Testis (tissue), 2 donors: ENCODE measurements at regions not wholly inside any gene's neighbourhood (a gene's known extent, or its start where the extent isn't known, plus 50 kb on each side); places are given as distances from the start of the nearest gene placed in this dataset.

Experiments used
- DNase-seq: peaks from one replicate; pipeline ENCODE4 v3.0.0-alpha.2; 2019
- H3K27ac ChIP-seq, 2 donors: fragments of 200-600 bp; sonication (generic); one replicate each; pipeline ENCODE4 v1.5.1; 2019
- H3K27me3 ChIP-seq: fragments of 200-600 bp; sonication (generic); one replicate; pipeline ENCODE4 v1.5.1; 2019
- H3K36me3 ChIP-seq: fragments of 200-600 bp; sonication (generic); one replicate; pipeline ENCODE4 v1.5.1; 2017; ENCODE audit warnings: low read depth; ENCODE audit errors: missing control alignments
- H3K4me1 ChIP-seq: fragments of 200-600 bp; sonication (generic); one replicate; pipeline ENCODE4 v1.5.1; 2019
- H3K4me3 ChIP-seq, 2 donors: fragments of 200-600 bp; sonication (generic); one replicate each; pipeline ENCODE4 v1.5.1; 2017 to 2019
- H3K9me3 ChIP-seq: fragments of 200-600 bp; sonication (generic); one replicate; pipeline ENCODE4 v1.5.1; 2017
- POLR2A ChIP-seq: fragments of 450-650 bp; IDR thresholded peaks from one replicate; pipeline ENCODE4 v1.6.1; 2017; ENCODE audit warnings: antibody characterized with exemption, mild to moderate bottlenecking, moderate library complexity
- WGBS, 2 donors: methylation state at CpG; one replicate each; pipeline ENCODE4 v1.1.5; 2018; 5-methylcytosine and 5-hydroxymethylcytosine counted together
- intact Hi-C: fragments of 100-400 bp; cut with DNase I; formaldehyde crosslinking; loops from one replicate; pipeline ENCODE4 v1.15.1; 2023; ENCODE audit warnings: low total_unique reads
- TF ChIP-seq, protein P1 (sequence below), 3 experiments: fragments of 450-650 bp in 2 of 3; fragments of 200-600 bp in 1 of 3; sonication (generic) in 1 of 3; IDR thresholded peaks; one replicate each; pipeline ENCODE4 v1.5.1; 2016 to 2019; ENCODE audit warnings: antibody characterized with exemption in 3 of 3, mild to moderate bottlenecking in 2 of 3, moderate library complexity in 1 of 3

DNA sequence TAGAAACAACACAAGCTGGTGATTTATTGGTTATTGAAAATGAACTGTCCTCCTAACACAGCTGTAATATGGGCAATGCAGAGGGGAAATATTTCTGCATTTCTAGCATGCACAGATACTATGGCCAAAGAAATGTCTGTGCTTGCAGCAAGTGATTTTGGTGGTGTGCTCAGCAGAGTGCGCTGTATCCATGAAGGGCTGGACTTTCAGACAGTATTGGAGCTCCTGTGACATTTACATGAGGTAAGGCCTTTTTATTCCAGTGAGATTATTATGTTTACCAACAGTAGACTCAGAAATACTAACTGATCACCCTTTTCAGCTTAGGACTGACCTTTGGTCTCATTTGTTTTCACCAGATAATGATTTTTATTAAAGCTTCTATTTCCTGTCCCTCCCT, 1302.6 kb upstream of the EPHA6 start:
- DNase-seq, result no peak
- Histone ChIP-seq H3K4me1 (no peaks in the 10 kb centered on the region), H3K4me3 (no peak overlapping the region), H3K27me3 (no peaks in the 10 kb centered on the region), H3K9me3 (no peaks in the 10 kb centered on the region), H3K27ac (no peak overlapping the region), H3K36me3 (no peaks in the 10 kb centered on the region)
- WGBS, 2 donors, result 100% methylated on average over 1 of the region's 1 CpG
- no peak for TF ChIP-seq POLR2A
- TF ChIP-seq, protein P1, sequence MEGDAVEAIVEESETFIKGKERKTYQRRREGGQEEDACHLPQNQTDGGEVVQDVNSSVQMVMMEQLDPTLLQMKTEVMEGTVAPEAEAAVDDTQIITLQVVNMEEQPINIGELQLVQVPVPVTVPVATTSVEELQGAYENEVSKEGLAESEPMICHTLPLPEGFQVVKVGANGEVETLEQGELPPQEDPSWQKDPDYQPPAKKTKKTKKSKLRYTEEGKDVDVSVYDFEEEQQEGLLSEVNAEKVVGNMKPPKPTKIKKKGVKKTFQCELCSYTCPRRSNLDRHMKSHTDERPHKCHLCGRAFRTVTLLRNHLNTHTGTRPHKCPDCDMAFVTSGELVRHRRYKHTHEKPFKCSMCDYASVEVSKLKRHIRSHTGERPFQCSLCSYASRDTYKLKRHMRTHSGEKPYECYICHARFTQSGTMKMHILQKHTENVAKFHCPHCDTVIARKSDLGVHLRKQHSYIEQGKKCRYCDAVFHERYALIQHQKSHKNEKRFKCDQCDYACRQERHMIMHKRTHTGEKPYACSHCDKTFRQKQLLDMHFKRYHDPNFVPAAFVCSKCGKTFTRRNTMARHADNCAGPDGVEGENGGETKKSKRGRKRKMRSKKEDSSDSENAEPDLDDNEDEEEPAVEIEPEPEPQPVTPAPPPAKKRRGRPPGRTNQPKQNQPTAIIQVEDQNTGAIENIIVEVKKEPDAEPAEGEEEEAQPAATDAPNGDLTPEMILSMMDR (IDR thresholded peaks at IDR 0.05), result no peak
- intact Hi-C loops, result no loop called here

DNA sequence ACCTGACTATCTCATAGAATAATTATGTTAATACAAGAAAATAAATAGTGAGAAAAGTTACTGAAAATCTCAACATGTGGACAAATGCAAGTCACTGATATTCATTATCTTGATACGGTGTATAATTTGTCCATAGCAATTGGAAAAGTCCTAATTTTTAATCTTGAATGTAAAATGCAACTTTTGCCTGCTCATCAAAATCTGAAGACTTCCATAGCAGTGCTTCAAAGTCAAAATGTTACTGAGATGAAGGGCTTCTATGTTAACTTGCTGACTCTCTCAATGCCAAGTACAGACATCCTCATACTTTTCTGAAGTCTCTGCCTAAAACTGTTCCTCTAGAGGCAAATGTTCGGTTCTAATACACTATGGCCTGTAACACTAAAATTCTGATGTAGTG, 1300.1 kb upstream of the EPHA6 start:
- H3K27me3 ChIP-seq, result no peaks in the 10 kb centered on the region

DNA sequence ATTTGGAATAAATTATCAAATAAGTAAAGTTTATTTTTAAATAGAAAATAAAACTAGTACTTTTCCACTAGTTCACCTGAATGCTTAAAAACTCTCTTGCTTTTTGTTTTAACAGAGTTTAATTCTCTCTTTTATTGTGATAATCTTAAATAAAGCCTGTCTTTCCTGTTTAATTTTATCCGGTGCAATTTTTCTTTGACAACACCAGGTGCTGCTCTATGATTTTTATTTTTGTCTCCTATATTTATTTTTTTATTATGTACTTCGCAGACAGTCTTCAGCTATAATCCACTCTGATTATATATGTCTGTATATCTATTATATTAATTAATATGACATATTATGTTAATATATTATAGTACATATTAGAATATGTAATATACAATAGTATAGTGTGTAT, 1293.0 kb upstream of the EPHA6 start:
- Histone ChIP-seq H3K36me3 (no peaks in the 10 kb centered on the region), H3K27ac (no peak overlapping the region), H3K9me3 (no peaks in the 10 kb centered on the region), H3K27me3 (no peaks in the 10 kb centered on the region), H3K4me3 (no peak overlapping the region), H3K4me1 (no peaks in the 10 kb centered on the region)
- WGBS, 2 donors, result 92 to 93% methylated on average over 2 of the region's 2 CpGs
- intact Hi-C loops, result no loop called here
- DNase-seq, result no peak
- TF ChIP-seq, protein P1 (IDR thresholded peaks at IDR 0.05), result no peak
- no peak for TF ChIP-seq POLR2A

More for the DNA sequence above, 1300.1 kb upstream of the EPHA6 start:
- H3K4me3 ChIP-seq, result no peak overlapping the region
- intact Hi-C loops, result no loop called here
- DNase-seq, result no peak
- H3K36me3 ChIP-seq, result no peaks in the 10 kb centered on the region
- H3K9me3 ChIP-seq, result no peaks in the 10 kb centered on the region
- H3K4me1 ChIP-seq, result no peaks in the 10 kb centered on the region
- 88 to 92% methylated on average over 2 of the region's 2 CpGs for WGBS, 2 donors
- no peak overlapping the region for H3K27ac ChIP-seq
- TF ChIP-seq POLR2A, result no peak
- TF ChIP-seq, protein P1 (IDR thresholded peaks at IDR 0.05), result no peak

DNA sequence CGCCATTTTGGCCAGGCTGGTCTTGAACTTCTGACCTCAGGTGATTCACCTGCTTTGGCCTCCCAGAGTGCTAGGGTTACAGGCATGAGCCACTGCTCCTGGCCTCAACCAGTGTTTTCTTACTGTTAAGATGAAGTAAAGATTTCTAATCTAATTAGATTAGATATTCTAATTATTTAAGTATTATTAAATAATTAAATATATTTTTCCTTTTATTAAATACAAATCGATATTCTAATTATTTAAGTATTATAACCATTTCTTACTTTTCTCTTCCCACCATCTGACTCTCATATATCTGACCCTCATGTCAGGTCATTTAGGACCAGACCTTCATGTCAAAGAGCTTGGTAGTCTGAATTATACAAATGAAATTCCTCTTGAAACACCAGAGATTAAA, 1291.9 kb upstream of the EPHA6 start:
- 93% methylated on average over 2 of the region's 2 CpGs for WGBS, 2 donors
- intact Hi-C loops, result no loop called here
- no peaks in the 10 kb centered on the region for H3K36me3 ChIP-seq
- no peaks in the 10 kb centered on the region for H3K9me3 ChIP-seq
- H3K27me3 ChIP-seq, result no peaks in the 10 kb centered on the region
- TF ChIP-seq POLR2A, result no peak
- TF ChIP-seq, protein P1 (IDR thresholded peaks at IDR 0.05), result no peak
- DNase-seq, result no peak
- no peak overlapping the region for H3K27ac ChIP-seq
- H3K4me1 ChIP-seq, result no peaks in the 10 kb centered on the region
- no peak overlapping the region for H3K4me3 ChIP-seq

DNA sequence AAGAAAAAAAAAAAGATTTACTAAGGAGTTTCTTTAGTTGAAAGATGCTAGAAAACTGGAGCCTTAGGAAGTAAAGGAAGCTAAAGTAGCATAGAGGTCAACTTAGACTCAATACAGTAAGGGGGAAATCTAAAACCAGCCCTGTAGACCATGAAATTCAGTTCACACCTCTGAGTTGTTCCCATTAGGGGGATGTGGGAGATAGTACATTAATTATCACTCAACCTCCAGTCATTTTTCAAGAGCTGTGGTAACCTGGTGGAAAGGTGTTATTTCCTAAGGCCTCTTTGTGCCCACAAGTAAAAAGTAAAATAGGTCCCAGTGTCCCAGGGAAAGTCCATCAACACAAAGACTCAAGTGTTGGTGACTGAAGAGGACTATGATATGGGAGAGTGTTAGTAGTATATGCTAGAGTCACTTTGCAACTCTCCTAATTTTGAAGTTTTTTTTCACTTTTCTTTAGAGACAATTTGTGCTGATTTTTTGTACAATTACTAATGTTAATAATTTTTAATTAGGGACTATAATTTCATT, 1274.4 kb upstream of the EPHA6 start:
- Histone ChIP-seq H3K4me1 (no peaks in the 10 kb centered on the region), H3K4me3 (no peak overlapping the region), H3K36me3 (no peaks in the 10 kb centered on the region), H3K27ac (no peak overlapping the region), H3K27me3 (no peaks in the 10 kb centered on the region), H3K9me3 (no peaks in the 10 kb centered on the region)
- TF ChIP-seq POLR2A, result no peak
- TF ChIP-seq, protein P1 (IDR thresholded peaks at IDR 0.05), result no peak
- intact Hi-C loops, result no loop called here
- DNase-seq, result no peak
